ENCODE measurements at regions not wholly inside any gene's neighbourhood (a gene's known extent, or its start where the extent isn't known, plus 50 kb on each side); places are given as distances from the start of the nearest gene placed in this dataset.

DNA sequence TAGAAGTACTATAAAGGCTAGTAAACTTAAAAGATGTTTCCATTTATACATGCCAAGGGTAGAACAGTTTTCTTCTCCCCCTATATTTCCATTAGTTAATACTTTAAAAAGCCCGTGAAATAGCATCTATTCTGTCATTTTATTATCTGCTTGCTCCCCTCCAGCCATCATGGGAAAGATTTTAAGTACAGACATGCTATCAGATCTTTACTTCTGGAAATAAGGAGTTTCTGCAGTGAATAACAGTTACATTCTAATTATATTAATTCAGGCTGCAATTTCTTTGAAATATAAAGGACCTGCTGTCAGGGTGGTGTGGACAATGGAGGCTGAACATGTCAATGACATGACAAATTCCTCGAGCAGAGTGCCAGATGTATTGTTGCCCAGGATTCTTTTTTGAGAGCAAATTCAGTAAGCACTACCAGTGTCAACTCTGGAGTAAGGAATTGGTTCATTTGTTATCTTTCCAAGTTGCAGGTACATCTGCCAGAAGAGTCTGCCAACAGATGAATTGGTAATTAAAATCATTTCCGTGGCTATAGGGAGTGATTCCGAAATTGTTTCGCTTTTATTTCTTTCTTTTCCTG, 151.3 kb downstream of the BTG1 start:
- FAIRE-seq, result no peak

DNA sequence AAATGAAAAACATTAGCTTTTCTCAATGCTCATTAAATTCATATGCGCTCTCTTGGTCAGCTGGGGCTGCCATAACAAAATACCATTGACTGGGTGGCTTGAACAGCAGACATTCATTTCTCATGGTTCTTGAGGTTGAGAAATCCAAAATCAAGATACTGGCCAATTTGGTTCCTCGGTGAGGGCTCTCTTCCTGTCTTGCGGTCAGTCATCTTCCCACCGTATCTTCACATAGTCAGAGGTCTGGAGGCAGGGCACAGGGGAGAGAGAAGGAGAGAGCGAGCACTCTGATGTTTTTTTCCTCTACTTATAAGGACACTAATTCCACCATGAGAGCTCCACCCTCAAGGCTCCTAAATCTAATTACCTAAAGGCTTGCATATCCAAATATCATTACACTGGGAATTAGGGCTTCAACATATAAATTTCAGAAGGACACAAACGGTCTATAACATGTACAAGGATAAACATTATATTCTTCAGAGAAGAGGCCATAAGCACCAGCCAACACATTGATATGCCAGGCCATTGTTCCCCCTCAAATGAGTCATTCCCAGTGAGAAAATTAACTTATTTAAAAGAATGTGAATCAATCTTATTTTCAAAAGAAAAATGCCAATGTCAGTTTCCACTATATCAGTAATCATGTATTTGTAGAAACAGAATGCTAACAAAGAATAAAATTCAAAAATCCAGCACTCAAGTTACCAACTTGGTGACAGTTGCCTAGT, 152.2 kb downstream of the BTG1 start:
- FAIRE-seq, result no peak

DNA sequence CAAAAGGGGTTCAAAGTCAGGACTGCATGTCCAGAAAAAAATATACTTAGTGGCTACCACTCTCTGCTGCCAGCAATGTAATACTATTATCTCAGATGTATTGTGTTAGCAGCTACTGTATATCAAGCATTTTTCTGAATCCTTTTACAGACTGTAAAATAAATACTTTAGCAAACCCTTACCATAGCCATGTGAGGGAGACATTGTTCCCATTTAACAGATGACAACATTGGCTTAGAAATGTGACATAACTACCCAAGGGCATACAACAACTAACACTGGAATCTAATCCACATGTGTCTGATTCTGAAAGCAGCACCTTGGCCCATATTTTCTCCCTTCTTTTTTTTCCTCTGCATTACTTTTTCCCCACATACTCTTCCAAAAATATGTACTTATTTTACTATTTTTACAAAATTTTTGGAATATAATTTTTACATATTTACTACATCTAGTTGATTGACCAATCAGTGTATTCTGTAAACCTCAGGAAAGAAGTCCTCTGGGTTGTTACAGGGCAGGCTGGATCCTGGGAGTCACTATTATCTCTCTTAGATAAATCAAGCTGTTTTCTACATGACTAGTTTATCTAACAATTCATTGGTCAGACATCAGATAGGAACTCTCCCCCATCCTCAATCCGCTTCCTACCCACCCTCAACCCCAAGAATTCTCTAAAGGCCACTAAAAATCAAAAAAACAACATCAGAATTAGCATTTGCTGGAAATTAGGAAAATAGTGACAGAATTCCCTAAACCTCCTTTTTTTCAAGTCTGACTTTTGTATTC, 154.1 kb downstream of the BTG1 start:
- FAIRE-seq, result no peak

DNA sequence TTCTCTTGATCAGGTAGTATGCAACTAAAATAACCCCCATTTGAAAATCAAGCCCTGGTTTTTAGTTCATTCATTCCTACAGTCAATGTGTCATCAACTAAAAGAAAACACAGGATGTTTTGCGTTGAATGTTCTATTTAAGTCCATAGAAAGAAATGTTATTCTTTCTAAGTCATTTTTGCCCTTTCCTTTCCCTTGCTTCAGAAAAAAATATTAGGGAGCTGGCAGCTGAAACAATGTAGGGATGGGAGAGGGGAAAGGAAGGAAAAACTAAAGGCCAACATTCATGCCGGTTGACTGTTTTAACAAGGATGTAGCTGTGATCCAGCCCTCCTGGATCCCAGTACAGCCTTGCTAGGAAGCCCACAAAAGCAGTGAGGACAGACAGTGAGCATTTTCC, 155.1 kb downstream of the BTG1 start:
- FAIRE-seq, result no peak

DNA sequence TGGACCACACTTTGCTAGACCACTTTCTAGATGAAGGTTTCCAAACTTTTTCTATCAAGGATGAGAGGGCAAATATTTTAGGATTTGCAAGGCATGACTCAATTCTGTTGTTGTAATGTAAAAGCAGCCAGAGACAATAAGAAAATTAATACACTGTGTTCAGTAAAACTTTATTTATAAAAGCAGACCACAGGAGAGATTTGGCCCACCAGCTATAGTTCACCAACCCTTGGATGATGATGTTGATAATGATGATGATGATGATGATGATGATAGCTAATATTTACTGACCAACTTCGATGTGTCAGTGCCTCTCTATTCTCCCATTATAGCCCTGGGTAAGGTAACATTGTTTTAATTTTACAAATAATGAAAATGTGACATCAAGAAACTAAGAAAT, 156.5 kb downstream of the BTG1 start:
- FAIRE-seq, result no peak

DNA sequence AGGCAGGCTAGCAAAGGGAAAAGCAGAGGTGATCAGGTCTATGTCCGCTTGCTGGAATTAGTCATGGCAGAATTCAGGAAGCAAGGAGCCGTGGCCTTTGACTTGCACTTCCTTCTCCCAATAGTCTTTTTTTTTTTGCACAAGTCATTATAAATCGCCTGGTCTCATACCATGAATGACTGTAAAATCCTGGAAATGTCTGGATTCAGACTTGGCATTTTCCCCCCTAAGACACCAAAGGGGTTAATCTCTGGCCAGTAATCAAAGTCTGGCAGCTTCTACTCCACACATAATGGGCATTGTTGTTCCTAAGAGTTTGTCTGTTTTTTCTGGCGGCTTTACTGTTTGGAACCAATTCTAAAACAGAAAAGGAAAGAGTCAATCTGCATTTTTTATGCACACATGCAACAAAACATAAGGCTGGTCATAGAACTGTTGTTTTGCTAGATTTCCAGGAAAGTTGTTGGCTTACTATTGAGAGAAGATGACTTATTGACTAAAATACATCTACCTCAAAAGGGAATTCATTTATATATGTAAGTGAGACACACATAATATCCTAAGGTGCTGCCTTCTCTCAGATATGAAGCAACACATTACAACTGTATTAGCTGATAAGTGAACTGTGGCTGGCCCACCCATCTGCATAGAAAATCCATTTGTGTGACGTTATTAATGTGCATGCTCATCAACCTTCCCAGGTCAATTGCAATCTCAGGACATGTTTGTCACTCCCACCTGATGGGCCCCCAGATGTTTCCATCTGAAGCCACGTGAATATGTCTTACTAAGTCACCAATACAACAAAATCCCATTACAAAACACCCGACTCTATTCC, 157.3 kb downstream of the BTG1 start:
- no peak for FAIRE-seq

DNA sequence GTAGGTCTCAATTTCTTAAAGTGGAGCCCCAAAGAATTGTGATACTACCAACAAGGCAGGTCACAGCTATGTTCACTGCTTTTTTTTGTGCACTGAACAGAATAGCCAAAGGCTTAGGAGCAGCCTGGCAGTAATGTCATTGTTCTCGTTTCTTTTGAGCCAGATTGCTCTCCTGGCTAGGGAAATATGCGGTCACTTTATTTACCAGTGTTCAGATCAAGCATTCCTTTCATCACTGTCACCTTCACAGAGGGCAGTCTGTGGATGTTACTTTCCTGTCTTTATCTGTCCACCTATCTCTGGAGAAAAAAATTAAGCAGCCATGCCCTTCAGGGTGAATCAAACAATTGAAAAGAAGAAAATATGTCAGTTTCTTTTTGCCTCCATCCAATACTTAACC, 159.6 kb downstream of the BTG1 start:
- FAIRE-seq, result no peak

DNA sequence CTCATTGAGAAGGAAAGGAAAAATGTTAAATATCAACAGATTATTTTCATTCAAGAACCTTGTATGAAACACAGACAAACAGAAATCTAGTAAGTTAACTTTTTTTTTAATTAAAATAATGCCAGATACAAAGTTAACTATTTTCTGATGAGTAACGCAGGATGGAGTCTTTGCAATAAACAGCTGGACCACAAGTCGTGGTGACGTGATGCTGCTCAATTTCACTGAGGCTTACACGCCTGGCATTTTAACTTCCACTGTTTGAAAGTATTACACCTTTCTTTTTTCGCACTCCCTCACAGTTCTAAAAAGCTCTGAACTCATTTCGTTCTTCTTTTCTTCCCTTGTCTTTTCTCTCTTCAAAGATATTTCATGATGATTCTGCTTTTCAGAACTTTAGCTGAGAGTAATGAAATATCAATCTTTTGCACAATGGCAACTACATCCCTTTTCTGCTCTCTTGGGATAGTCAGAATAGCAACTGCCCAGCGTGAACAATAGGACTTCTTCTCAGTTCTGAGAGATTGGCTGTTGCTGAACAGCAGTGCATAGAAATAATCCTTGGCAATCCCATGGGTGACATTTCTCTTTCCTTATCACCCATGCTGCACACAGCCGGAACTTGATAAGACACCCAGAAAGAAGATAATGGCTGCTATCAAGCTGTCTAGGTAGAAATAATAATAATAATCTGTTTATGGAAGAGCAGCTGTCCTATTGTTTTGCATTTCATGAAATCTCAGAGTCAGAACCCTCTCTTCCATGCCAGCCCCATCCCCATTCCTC, 160.5 kb downstream of the BTG1 start:
- FAIRE-seq, result no peak

DNA sequence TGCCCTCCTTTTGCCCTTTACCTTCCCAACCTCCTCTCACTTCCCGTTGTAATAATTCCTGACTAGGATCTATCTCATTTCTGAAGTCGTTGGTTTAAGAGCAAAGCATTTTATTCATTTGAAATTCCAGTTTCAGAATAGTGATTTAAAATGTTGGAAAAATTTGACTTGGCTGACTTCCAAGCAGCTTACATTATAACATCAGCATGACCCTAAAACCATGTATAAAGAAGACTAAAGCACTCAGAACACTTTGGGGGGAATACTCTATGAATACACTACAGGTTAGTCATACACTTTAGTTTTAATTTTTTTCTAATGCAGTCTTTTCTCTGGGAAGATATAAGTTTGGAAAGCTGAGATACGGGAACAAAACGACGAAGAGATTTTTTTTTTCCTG, 161.1 kb downstream of the BTG1 start:
- no peak for FAIRE-seq

DNA sequence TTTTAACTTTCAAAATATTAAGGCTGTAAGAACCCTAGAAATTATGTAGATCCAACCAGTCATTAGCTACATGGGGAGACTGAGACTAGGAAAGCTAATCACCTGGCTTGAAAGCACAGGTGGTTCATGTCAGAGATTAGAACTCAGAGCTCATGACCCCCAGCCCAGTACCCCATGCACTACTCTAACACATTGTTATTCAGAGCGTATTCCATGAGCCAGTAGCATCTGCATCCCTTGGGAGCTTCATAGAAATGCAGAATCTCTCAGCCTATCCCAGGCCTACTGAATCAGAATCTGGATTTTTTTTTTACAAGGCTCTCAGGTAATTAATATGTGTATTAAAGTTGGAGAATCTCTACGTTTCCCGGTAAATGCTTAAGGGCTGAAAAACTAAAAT, 161.7 kb downstream of the BTG1 start:
- no peak for FAIRE-seq

DNA sequence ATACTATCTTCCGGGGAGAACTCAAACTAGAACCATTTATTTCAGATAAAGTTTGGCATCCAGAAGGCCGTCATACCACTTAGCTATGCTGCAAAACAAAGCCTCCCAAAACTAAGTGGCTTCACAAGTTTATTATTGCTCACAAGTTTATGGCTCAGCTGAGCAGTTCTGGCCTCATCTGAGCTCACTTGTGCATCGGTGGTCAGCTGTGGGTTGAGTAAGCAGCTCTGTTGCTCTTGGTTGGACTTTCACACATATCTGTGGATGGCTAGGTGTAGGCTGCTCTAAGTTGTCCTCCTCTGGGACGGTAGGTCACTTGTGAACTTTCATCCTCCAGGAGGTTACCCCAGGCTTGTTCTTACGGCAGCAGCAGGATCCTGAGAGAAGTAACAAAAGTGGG, 162.7 kb downstream of the BTG1 start:
- FAIRE-seq, result no peak

DNA sequence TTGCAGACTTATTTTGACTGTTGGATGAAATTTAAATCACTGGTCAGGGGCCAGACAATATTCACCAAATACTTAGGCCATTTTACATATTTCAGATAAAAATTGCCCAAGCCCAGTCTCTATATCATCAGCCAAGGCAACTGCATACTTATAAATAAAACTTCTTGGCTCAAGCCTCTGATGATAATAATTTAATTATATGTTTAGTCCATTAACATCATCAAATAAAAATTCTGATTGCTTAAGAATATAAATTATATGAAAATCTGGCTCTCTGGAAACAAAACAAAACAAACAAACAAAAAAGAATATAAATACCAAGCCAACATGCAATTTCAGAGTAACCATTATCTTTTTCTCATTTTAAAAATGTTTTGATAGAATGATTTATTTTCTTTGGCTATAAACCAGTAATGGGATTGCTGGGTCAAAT, 165.2 kb downstream of the BTG1 start:
- no peak for FAIRE-seq

DNA sequence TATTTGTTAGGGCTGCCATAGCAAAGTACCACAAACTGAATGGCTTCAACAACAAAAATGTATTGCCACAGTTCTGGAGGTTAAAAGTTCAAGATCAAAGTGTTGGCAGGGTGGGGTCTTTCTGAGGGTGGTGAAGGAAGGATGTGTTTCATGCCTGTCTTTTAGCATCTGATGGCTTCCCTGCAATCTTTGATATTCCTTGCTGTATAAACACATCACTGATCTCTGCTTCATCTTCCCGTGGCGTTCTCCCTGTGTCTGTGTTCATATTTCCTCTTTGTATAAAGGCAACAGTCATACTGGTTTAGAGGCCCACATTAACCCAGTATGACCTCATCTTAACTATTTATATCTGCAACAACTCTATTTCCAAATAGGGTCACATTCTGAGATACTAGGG, 167.5 kb downstream of the BTG1 start:
- FAIRE-seq, result no peak

DNA sequence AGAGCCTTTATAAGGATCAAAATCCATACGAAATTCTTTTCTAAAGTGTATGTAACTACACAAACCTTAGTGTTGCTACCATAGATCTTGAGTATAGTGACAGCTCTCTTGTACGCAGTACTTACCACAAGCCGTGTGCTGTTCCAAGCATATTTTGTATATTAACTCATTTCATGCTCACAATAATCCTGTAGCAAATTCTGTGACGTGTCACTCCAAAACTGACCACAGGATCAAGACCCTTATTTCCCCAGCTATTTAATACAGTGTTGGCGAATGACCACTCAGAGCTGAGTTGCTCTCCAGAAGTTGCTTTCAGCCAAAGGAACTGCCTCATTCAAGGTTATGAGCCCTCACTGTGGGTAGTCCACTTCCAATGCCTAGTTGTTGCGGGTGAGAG, 169.8 kb downstream of the BTG1 start:
- no peak for FAIRE-seq

DNA sequence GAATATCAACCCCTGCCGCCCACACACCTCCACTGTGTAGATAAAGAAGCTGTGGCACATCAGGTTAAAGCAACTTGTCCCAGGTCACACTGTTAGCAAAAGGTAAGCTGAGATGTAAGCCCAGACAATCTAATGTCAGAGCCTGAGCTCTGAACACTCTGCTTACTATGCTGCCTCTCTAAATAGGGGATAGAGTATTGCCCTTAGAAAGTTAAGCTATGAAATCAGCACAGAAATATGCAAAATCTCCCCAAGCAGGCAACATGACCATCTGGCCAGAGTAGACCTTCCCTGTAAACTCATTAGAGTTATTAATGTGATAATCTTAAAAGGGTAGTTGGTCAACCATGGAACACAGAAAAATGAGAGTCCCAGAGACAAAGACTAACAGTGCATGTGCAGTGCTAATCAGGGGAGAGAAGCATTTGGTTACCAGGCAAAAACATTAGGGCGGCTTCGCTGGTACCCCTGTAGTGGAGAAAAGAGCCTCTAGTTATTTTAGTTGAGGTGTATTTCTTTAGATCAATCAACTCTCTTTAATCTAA, 171.0 kb downstream of the BTG1 start:
- FAIRE-seq, result no peak

DNA sequence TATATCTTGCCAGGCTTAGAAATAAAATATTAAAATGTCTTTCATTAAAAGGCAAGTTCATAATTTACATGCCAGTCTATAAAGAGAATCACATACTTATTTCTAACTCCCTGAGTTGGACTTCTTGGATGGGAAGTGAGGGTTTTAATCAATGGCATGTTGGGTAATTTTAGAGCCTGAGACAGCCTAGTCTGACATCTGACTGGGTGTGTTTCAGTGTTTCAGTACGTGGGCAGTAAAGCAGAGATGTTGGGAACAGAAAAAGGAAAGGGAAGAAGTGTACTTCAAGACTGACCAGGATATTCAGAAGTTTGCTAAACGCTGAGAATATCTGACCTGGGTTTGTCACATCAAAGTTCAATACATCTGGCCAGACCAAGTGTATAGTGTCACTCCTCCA, 171.8 kb downstream of the BTG1 start:
- FAIRE-seq, result no peak

DNA sequence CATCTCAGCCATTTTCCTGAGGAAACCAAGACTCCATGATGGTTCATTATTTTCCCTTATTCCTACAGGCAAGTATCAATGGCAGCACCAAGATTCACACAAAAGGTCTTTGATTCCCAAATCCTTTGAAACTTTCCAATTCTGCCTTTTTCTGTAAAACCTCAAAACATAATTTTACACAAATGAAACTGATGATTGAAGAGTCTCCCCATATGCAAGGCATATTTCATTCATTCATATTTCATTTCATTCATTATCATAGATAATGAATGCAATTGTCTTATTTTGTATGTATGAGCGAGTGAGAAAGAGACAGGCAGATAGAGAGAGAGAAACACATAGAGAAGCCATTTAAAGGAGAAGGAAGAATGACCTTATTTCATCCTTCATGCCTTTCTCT, 172.8 kb downstream of the BTG1 start:
- no peak for FAIRE-seq

DNA sequence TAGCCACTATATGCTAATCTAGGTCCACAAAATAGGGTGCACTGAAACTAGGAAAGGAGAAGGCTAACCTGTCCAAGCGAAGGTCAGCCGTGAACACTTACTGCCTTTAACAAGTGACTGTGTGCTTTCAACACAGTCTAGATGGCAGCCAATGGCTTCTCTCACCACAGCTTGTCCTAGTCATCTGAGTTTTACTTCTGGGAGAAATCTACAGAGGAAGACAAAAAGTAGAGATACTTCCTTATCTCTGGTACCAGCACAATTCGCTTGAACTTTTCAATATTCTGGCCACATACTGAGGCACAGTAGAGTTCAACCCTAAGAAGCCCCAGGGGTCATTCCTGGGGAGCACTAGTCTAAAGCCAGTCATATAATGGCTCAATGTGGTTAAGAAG, 176.9 kb downstream of the BTG1 start:
- no peak for FAIRE-seq

DNA sequence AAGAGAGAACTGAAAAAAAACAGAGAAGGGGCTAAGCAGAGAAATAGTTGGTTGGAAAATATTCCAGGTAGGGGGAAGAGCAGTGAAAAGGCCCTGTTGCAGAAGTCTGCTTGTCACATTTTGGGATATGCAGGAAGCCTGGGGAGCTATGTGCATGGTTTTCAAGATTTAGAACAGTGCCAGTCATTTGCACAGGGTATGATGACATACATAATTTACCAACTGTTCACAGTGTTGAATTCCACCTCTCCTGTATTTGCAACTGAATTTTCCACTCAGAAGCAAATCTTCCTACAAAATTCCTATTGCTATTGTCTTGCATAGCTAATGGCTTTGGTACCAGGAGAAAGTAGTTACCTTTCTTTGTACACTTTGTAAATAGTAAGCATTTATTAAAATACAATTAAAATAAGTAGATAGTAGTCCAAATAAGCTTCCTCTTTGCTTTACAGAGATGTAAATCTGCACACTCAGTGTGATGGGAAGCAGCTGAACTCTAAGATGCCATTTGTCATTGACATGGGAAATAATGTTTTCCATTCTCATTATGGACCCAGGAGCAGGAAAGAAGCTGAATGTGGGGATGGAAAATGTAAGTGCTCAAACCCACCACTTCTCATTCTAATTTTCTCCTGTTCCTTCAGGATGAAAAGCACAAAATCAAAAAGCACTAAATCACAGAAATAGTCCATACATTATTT, 177.4 kb downstream of the BTG1 start:
- no peak for FAIRE-seq

DNA sequence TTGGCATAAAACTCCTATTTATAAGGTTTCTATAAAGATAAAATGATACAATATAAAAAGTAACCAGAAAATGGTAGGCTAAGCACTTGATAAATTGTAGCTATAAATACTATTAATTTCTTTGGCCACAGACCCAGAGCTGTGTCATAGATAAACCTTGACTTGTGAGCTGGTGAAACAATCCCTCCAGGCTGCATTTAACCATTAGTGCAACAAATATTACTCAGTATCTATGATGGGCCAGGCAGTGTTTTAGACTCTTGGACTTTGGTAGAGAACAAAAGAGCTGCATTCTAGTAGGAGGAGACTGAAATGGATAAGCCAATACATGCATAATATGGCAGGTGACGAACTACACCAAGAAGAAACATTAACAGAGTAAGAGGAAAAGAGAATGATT, 178.1 kb downstream of the BTG1 start:
- FAIRE-seq, result no peak

DNA sequence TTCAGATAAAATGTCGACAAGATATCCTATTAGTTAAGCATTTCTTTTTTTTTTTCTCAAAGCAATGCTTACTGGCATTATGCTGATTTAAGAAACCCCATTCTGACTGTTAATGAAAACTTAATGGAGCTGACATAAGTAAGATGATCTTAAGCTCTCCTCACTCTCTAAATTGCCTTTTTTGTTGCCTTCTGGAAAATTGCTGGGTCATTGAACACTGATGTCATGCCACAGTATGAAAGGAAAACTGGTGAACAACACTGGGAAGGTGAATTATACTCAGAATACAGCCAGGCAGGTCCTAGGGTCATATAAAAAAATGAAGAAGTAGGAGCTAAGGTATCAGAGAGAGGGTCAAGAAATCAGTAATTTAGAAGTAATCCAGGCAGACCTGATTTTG, 179.9 kb downstream of the BTG1 start:
- FAIRE-seq, result no peak

DNA sequence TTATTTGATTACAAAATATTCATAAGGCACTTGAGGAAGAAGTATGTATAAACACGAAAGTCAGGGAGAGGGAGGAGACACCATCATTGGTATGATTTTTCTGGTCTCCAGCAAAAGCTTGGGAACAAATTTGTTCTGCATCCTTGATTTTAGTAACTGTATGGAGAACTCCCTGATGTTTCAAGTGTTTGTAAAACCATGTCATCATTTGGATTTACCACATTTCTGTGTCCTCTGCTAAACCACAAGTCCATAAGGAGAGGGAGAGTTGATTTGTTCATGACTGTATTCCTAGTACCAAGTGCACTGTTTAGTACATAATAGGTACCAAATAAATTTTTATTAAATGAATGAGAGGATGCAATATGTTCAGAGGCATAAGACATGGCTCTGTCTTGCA, 181.1 kb downstream of the BTG1 start:
- FAIRE-seq, result no peak
